Medulla oblongata (tissue), 1 donor: ENCODE measurements at regions not wholly inside any gene's neighbourhood (a gene's known extent, or its start where the extent isn't known, plus 50 kb on each side); places are given as distances from the start of the nearest gene placed in this dataset.
"Not testable (repeated sequence)": the region's sequence is repeated elsewhere in the genome, so short reads cannot be mapped to it uniquely, and the experiment has no call there.

Experiments used
- DNase-seq: peaks from one replicate; pipeline ENCODE4 v3.0.0-alpha.2; 2015; ENCODE audit errors: extremely low spot score

GRCh38 chr7:90070238-90070637 lies 84.0 kb upstream of the STEAP1 start:
- not testable (repeated sequence) for DNase-seq

- no peak for DNase-seq
These were observed 75.3 kb upstream of the STEAP1 start for GRCh38 chr7:90078921-90079320.

DNA sequence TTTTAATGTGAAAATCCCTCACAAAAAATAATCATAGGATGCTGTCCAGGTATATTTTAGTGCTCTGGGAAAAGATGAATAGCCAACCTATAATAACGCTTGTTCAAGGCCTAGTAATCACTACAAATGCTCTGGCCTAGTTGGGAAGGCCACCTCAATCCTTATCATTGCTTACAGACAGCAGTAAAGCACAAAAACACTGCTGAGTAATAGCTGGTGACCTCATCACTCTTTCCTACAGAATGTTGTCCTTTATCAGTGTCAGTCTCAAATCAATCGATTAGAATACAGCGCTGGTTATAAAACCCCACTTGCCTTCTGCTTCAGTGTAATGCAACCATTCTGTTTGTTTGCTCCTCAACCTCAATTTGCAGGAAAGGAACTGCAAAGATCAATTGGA lies 72.6 kb upstream of the STEAP1 start:
- DNase-seq: no peak

- DNase-seq: no peak
These were observed 61.8 kb upstream of the STEAP1 start for GRCh38 chr7:90092506-90092905.

GRCh38 chr7:90094030-90094429 lies 60.2 kb upstream of the STEAP1 start:
- no peak for DNase-seq
